OCI-LY1 (cell line): ENCODE measurements at regions not wholly inside any gene's neighbourhood (a gene's known extent, or its start where the extent isn't known, plus 50 kb on each side); places are given as distances from the start of the nearest gene placed in this dataset.

ENCODE experiments used
- EZH2 ChIP-seq: fragments of 200-600 bp; sonication (generic), shearing (Covaris generic); IDR thresholded peaks from 2 replicates; pipeline ENCODE4 v1.8.0; 2017; ENCODE audit warnings: borderline replicate concordance, mixed run types, mild to moderate bottlenecking, antibody characterized with exemption, low read length, moderate library complexity, mixed read lengths
- TF ChIP-seq, protein P1 (sequence below): fragments of 200-600 bp; sonication (generic), shearing (Covaris generic); IDR thresholded peaks from 2 replicates; pipeline ENCODE4 v1.5.1; 2017; ENCODE audit warnings: mild to moderate bottlenecking, antibody characterized with exemption, low read length, moderate library complexity, mixed read lengths

DNA sequence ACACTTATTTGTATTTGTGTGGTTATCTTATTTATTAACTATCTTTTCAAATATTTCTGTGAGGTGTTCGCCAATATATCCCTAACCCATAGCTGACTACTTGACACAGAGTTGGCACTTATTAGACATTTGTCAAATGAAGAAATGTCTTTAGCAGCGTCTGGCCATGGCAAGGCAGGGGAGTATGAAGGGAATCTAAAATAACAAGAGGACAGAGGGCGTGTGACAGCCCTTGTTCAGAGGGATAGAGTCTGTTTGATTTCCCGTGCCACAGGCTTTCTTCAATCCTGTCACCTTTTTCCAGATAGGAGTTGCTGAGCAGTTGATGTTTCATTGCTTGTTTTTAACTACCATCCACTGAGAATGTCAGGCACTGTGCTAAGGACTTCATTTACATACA, 53.6 kb upstream of the SLC39A10 start:
- TF ChIP-seq, protein P1, sequence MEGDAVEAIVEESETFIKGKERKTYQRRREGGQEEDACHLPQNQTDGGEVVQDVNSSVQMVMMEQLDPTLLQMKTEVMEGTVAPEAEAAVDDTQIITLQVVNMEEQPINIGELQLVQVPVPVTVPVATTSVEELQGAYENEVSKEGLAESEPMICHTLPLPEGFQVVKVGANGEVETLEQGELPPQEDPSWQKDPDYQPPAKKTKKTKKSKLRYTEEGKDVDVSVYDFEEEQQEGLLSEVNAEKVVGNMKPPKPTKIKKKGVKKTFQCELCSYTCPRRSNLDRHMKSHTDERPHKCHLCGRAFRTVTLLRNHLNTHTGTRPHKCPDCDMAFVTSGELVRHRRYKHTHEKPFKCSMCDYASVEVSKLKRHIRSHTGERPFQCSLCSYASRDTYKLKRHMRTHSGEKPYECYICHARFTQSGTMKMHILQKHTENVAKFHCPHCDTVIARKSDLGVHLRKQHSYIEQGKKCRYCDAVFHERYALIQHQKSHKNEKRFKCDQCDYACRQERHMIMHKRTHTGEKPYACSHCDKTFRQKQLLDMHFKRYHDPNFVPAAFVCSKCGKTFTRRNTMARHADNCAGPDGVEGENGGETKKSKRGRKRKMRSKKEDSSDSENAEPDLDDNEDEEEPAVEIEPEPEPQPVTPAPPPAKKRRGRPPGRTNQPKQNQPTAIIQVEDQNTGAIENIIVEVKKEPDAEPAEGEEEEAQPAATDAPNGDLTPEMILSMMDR: no peak
- no peak for TF ChIP-seq EZH2
